Ramos (cell line): ENCODE measurements at regions not wholly inside any gene's neighbourhood (a gene's known extent, or its start where the extent isn't known, plus 50 kb on each side); places are given as distances from the start of the nearest gene placed in this dataset.
"Not testable (repeated sequence)": the region's sequence is repeated elsewhere in the genome, so short reads cannot be mapped to it uniquely, and the experiment has no call there.

Experiments used
- in situ Hi-C: fragments of 300-500 bp; cut with MboI; formaldehyde crosslinking; loops from one replicate; pipeline ENCODE4 v1.14.3; 2022; ENCODE audit warnings: low sequenced_read_pairs; ENCODE audit not compliant: unreplicated experiment

DNA sequence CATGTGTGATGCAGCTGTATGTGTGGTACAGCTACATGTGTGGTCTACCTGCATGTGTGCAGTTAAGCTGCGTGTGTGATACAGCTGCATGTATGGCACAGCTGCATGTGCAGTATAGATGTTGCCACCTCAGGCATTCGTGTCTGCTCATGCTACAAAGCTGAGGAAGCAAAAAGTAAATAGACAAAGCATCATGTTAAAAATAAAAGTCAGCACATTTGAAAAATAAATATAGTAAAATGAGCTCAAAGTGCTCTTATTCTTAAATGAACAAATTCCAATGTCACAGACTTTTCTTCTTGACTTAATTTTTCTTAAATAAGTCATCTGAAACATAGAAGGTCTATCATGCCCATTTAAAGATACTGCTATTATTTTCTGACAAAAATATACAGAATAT, 519.3 kb upstream of the SOX11 start:
- in situ Hi-C loops = no loop called here

DNA sequence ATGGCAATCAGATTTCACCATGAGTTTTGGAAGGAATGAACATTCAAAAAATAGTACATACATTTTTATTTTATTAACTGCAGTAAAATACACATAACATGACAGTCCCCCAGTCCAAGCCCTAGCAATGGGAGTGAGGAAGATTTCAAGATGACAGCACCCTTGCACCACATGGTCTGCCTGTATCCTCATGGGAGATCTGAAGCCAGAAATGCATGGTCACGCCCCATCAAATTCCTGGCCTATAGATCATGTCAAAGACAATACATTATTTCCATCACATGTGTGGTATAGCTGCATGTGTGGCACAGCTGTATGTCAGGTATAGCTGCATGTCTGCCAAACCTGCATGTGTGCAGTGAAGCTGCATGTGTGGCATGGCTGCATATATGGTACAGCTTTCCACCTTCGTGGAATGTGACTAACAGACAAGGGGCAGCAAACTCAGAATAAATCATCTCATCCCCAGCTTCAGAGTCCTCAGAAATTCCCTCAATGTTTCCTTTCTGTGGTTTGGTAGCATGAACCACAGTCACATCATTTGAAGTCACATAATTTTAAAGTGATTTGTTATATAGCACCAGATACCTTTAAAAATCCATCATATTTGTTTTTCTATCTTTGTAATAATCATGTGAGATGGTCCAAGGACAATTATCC, 518.2 kb upstream of the SOX11 start:
- in situ Hi-C loops = no loop called here

DNA sequence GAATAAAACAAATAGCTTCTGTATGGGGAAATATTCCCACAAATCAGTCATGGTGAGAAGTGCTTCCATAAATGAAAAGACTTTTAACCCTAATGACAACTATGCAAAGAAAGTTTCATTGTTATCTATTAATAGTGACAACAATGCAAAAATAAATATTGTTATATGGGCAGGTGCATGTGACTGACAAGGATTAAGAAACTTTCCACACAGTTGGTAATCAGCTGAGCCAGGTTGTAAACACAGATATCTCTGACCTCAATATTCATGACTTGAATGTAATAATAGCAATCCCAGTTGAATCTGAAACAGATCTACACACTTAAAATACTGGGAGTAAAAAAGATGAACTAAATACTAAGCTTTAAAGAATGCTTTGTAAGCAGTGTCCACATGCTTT, 517.0 kb upstream of the SOX11 start:
- in situ Hi-C loops = no loop called here

DNA sequence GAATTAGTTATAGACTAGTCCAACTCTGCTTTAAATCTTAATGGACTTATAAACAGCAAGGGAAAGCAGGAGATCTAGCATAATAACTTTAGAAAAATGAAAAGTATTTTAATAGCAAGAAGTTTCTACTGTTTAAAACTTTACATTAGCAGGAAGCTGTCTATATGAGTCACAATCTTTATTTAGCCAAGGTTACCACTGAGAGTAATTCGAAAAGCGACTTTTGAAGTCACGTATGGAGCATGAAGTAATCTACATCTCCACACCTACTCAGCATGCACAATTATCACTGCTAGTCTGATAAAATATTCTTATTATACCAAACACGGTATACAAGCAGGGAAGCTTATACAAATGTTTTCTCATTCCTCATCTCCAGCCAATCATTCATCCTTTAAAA, 515.4 kb upstream of the SOX11 start:
- in situ Hi-C loops = no loop called here

DNA sequence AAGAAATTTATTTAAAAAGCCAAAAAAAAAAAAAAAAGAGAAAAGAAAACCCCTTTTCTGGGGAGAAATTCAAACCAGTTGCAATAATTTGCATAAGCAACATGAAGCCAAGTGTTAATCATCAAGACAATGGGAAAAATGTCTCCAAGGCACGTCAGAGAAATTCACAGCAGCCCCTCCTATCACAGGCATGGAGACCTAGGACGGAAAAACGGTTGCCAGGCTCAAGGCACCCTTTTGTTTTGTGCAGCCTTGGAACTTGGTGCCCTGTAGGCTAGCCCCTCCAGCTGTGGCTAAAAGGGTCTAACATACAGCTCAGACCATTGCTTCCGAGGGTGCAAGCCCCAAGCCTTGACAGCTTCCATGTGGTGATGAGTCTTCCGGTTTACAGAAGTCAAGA, 509.2 kb upstream of the SOX11 start:
- in situ Hi-C loops = no loop called here

DNA sequence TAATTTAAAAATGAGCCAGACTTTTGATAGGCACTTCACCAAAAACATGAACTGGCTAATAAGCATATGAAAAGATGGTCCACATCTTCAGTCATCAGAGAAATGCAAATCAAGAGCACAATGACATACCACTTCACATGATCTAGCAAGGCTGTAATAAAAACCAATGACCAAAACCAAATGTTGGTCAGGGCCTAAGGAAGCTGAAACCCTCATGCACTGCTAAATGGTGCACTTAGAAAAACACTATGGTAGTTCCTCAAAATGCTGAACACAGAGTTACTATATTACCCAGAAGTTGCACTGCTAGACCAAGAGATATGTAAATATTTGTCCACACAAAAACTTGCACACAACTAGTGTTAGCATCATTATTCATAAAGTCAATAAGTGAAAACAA, 504.9 kb upstream of the SOX11 start:
- in situ Hi-C loops = no loop called here

DNA sequence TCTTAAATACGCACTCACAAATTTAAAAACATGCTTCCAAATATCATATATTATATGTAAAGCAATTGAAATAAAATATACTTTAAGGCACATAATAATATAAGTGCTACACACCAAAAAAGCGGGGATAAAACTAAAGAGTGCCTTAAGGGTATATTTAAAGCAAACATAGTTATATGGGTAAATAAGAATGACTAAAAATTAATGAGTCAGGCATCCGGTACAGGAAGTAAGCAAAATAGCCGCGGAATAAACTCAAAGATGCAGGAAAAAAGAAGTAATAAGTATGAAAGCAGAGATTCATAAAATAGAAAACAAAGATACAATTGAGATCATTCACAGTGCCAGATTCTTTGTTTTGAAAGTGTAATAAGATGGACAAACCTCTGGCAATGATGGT, 503.5 kb upstream of the SOX11 start:
- in situ Hi-C loops = no loop called here

DNA sequence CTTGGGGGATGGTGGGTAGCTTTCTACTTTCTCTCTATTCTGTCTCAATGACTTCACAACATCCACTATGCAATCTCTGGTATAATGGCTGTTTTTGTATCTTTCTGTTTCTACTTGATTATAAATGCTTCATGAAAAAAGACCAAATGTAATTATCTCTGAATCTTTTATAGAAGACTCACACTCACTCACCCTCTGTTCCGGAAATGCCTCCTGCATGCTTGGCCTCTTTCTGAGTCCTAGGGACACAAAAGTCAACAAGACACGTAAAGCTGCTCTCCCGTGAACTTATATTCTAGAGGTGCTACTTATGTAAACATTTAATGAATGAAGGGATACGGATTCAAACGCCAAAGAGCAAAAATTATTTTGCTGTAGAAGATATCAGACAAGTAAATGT, 502.2 kb upstream of the SOX11 start:
- in situ Hi-C loops = no loop called here

DNA sequence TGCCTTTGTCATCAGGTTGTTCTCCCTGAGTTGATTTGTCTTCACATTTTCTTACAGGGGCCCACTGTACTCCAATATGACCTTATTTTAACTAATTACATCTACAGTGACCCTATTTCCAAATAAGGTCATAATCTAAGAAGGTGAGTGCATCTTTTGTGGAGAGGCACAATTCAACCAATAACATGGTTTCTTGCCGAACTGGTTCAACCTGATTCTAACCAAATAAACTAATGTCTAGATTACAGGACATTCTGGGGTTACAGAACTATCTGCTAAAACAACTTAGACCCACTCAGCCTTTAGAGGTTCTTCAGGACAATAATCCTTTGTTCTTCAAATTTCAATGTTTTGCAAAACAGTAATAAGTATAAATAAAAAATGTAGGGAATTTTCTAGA, 496.5 kb upstream of the SOX11 start:
- in situ Hi-C loops = no loop called here

DNA sequence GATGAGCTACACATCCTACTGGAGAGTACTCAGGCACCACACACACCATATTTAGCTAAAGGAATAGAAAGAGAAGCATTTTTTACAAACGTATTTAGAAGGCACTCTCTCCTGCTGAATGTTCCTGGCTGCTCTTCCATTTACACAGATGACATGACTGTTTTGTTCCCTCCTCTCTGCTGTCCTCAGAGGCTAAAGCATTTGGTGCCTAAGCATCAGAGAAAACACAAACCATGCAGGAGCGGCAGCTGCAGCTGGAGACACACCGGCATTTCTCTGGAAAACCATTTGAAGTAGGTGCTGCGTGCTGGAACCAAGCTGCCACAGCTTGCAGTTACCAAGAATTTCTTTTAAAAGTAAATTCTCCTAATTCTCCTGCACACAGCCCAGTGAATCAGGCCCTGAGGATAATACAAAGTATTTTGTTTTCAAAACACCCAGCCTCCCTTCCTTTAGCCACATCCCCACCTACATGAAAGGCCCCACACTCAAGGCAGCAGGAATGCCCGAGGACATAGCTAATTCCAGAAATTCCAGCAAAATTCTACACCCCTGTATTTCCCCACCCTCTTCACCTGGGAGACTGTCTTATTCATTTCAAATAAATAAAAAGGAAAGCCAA, 488.9 kb upstream of the SOX11 start:
- in situ Hi-C loops = no loop called here

DNA sequence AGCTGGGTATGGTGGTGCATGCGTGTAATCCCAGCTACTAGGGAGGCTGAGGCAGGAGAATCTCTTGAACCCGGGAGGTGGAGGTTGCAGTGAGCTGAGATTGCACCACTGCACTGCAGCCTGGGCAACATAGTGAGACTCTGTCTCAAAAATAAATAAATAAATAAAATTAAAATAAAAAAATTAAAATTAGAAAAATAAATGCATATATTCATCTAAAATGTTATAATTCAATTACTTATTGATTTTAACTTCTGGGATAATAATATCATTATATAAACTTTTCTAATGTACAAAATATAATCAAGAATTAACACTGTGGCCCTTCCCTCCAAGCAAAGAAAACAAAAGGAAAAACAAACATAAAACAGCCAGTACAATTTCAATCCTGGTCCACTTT, 485.4 kb upstream of the SOX11 start:
- in situ Hi-C loops = not testable (repeated sequence)

DNA sequence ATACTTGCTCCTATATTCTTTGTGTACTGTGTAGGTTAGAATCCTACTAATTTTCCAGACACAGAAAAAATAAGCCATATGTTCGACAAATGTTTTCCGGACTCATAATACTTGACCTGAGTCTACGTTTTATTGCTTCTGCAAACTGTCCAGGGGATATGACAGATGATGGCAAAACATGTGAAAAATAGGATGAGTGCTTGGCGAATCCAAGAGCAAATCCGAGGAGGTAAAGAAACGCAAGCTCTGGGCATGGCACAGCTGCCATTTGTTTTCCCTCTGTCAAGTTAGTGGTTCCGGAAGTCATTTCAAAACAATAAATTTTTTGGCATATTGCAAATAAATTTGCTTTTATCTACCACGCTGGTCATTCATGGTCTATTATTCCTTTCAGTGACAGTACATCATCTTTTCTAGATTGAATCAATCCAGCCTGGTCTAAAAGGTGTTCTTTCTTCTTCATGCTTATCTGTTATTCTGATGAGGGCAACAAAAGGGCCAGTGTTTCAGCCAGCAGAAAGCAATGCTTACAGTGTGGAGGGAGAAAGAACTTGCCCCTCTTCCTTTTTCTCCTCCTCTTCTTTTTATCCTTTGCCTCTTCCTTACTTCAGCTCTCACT, 476.1 kb upstream of the SOX11 start:
- in situ Hi-C loops = no loop called here

DNA sequence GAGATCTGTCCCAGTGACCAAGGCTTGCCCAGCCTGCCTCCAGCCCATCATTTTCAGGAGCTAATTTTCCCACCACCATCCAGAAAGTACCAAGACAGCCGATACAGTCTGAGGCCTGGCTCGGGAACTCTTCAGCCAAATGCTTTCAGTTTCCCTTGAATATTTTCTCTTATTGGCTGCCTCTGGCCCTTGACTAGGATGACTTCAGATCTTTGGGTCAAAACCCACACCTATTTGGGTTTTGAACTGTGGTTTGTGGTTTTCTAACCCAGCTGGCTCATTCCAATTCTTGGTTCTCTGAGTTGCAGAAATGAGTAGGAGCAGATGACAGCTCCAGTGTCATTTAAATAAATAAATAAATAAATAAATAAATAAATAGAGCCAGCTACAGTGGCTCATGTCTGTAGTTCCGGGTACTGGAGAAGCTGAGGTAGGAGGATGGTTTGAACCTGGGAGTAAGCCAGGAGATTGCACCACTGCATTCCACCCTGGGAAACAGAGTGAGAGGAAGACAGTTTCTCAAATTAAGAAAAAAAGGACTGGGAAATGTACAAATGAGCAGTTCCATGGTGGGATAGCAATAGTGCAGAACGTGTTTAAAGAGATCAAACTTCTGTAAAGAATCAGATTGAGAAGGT, 465.0 kb upstream of the SOX11 start:
- in situ Hi-C loops = no loop called here

DNA sequence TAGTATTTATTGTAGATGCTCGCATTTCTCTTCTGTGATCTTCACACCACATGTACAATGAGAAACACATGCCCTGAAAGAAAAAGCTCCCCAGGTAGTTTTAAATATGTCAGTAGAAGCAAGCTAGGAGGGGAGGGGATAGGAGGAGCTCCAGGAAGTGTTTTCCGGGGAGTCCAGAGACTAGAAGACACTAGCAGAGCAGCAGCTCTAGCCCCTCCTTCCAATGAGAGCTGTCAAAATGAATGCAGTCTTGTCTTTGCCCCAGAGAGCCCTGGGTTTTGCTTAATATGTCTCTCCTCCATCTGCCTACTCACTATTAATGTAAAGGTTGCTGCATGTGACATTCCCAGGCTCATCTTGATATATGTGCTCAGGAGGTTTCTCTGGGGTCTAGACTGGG, 462.6 kb upstream of the SOX11 start:
- in situ Hi-C loops = no loop called here

DNA sequence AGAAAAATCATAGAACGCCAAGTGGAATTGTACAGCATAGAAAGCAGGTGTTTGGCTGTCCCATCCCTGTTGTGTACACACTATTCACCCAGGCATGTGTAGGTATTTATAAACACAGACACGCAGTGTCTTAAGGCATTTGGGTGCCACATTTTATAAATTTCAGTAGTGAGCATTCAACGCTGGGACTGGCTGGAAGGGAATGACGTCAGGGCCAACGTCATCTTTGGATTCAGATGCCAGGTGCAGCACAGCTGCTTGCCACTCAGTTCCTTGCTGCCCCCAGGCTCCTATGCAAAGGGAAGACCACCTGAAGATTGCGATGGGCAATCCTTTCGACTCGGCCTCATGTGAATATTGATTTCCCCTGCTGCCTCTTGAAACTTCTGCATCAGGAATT, 461.7 kb upstream of the SOX11 start:
- in situ Hi-C loops = no loop called here

DNA sequence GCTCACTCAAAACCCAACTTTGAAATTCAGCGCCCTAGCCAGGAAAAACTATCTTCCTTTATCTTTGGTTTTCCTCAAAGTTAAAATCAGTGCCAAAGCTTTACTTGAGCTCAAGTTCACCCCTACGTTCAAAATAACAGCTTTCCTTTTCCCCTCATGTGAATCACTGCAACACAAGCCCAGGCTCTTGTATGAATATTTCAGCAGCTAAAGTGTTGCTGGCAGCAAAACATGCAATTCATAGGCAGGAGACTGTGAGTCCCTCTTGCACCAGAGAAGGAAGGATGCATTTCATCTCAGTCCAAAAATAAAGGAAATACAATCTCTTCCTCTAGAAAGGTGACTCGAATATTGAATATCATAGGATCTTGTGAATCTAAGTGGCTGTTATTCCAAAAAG, 461.3 kb upstream of the SOX11 start:
- in situ Hi-C loops = no loop called here

DNA sequence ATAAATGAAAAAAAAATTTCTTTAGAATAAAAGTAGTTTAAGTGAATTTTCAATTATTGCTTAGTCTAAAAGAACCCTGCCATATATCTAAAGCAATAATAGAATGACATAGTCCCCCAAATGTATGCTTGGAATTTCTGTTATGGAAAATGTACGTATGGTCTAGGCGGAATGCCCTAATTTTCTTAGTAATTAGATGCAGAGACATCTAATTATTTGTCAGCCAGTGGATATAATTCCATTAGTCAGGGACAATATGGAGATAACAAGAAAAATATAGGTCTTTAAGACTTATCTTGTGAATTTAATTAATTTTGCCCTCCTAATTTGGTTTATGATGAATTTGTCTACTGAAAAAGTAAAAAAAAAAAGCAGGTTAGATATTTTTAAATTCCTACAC, 460.9 kb upstream of the SOX11 start:
- in situ Hi-C loops = no loop called here

DNA sequence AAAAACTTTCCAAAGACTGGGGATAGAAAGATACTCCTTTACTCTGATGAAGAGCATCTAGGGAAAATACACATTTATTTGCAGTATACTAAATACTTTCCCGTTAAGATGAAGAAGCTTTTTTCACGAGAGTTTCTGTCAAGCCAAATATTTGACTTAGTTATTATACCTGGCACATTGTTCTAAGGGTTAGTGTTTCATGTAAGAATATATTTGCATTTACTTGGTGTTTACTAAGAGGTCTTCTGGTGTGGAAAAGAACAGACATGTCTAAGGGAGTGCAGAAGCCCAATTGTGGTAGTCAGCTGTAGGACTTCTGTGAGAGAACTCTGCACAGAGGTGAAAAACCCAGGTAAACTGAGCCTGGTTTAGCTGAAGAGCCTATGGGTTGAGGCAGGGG, 457.6 kb upstream of the SOX11 start:
- in situ Hi-C loops = no loop called here

DNA sequence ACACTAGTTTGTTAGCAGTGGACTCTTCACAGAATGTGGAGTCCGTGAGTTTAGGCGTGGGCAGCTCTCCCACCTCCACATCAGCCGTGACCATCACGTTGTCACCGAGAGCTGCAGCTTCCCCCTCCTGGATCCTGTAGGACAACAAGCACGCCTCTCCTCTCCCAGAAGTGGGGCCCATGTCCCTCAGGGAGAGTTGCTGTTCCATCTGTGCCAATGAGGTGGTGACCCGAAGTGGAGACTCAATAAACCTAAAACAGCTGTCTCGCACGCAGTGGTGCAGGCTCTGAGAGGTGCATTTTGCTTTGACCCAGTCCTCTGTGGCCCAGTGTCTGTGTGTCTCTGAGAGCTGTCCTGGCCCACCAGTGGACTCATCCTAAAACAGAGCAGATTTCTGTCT, 456.5 kb upstream of the SOX11 start:
- in situ Hi-C loops = no loop called here

DNA sequence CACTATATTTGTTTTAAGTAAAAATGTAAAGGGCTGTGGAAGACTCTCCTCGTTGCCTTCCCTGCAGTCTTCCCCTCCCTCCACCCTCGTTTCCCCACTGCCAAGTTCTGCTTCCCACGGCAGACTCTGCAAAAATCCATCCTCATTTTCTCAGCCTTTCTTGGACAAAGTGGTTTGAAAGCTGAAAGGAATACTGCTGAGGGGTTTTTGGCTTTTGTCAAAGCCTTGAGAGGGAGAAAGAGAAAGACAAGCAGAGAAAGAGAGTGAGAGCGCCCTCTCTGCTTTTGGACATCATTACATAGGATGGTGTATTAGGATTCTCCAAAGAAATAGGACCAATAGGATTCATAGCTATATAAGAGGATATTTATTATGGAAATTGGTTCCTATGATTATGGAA, 455.9 kb upstream of the SOX11 start:
- in situ Hi-C loops = no loop called here

DNA sequence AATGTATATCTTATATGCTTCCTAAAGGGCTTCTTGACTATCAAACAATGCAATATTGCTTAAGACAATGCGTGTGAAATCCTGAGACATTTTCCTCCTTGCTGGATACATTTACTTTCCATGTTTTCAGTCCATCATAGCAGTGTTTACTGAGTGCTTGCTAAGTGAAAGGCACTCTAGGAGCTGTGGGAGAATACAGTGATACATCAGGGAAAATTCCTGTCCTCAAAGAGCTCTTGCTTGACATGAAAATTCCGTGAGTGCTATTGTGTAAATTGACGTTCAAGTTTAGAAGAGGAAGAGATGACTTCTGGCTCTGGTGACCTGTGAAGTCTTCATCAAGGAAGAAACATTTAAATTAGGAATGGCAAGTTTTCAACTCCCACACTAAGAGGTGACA, 449.4 kb upstream of the SOX11 start:
- in situ Hi-C loops = no loop called here

DNA sequence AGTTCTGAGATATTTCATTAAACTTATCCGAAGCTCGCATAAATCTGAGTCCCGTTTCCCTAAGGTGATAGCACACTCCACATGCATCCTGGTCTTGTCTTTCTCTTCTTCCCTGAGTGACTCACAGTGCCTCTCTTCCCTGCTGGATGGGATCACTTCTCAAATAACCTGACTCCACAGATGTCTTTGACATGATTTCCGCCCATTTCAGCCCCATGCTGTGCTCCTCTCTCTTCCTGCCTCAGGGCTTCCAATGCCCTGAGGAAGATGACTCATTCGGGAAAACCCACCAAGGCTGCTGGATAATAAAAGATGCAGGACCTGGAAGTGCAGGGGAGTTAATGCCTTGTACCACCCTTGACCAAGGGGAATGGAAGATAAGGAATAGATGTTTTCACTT, 441.7 kb upstream of the SOX11 start:
- in situ Hi-C loops = no loop called here
